Aorta (tissue), 5 donors: ENCODE measurements at regions not wholly inside any gene's neighbourhood (a gene's known extent, or its start where the extent isn't known, plus 50 kb on each side); places are given as distances from the start of the nearest gene placed in this dataset.

Source experiments
- ATAC-seq: fragments of 200-7000 bp; cut with Tn5 transposase; one replicate; pipeline ENCODE4 v1.9.1; 2022; ENCODE audit warnings: moderate library complexity; ENCODE audit not compliant: low FRiP score
- DNase-seq, 2 donors: peaks; one replicate each; pipeline ENCODE4 v3.0.0-alpha.2; 2020
- H3K27ac ChIP-seq, 2 donors: one replicate each; pipeline ENCODE4 v1.5.1; 2013; ENCODE audit warnings: low read length in 2 of 2, mild to moderate bottlenecking in 2 of 2, moderate library complexity in 2 of 2, control low read depth in 1 of 2, inconsistent platforms in 1 of 2, low read depth in 1 of 2
- H3K27me3 ChIP-seq, 2 donors: one replicate each; pipeline ENCODE4 v1.6.1; 2013; ENCODE audit warnings: control low read depth in 1 of 2, low read length in 1 of 2, mild to moderate bottlenecking in 1 of 2, moderate library complexity in 1 of 2; ENCODE audit not compliant: insufficient read depth in 2 of 2, control insufficient read depth in 1 of 2
- H3K36me3 ChIP-seq, 2 donors: one replicate each; pipeline ENCODE4 v1.6.1; 2013; ENCODE audit warnings: control low read depth in 1 of 2, low read length in 1 of 2, mild to moderate bottlenecking in 1 of 2; ENCODE audit not compliant: insufficient read depth in 2 of 2, control insufficient read depth in 1 of 2
- H3K4me1 ChIP-seq, 2 donors: one replicate each; pipeline ENCODE4 v1.6.1; 2013; ENCODE audit warnings: low read length in 2 of 2, control low read depth in 1 of 2, mild to moderate bottlenecking in 1 of 2, moderate library complexity in 1 of 2; ENCODE audit not compliant: insufficient read depth in 2 of 2, control insufficient read depth in 1 of 2
- H3K4me3 ChIP-seq, 2 donors: one replicate each; pipeline ENCODE4 v1.5.1; 2013; ENCODE audit warnings: low read length in 2 of 2, control low read depth in 1 of 2, mild to moderate bottlenecking in 1 of 2
- H3K9me3 ChIP-seq: one replicate; pipeline ENCODE4 v1.6.1; 2013; ENCODE audit warnings: mild to moderate bottlenecking, low read length; ENCODE audit not compliant: control insufficient read depth
- WGBS, 2 donors: extraction: QIAGEN DNeasy Blood & Tissue Kit; methylation state at CpG; one replicate each; pipeline ENCODE4 v1.1.7; 2013; 5-methylcytosine and 5-hydroxymethylcytosine counted together
- intact Hi-C, 2 donors: fragments of 100-400 bp; cut with DNase I; formaldehyde crosslinking; loops; one replicate each; pipeline versions ENCODE4 v1.14.2 to v1.15.0; 2022
- donor health status: healthy with polysubstance abuse.
- donor health status: Bipolar disorder and iron deficiency.
- donor health status: DM: no; HTN: no; CAD: no.
- donor health status: DM: no; HTN: no; CAD: no.
- donor health status: DM: yes; HTN: yes; CAD: no.

DNA sequence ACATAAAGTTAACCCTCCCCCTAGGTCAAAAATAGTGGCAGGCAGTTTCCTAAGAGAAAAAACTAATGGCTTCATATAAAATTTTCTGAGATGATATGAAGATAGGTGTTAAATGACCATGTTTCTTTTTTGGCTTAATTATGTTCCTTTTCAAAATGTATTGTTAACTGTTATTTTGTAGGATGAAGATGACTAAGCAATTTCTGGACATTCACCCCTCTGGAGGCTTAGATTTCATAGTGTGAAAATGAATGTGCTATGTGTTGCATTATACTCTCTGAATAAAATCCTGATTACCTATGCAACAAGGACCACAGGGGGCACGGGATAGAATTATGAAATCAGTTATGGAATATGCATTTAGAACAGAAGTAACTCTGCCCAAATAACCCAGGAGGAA is 233.5 kb downstream of the MRPS30 start:
- intact Hi-C loops: no loop called here
- H3K4me3 ChIP-seq: no peak overlapping the region
- H3K27me3 ChIP-seq: no peaks in the 10 kb centered on the region
- no peak for DNase-seq
- WGBS, 2 donors: 64 to 72% methylated on average over 1 of the region's 1 CpG
- H3K27ac ChIP-seq: no peak overlapping the region
- H3K9me3 ChIP-seq: no peaks in the 10 kb centered on the region
- no peak for ATAC-seq
- no peaks in the 10 kb centered on the region for H3K4me1 ChIP-seq
- no peaks in the 10 kb centered on the region for H3K36me3 ChIP-seq

DNA sequence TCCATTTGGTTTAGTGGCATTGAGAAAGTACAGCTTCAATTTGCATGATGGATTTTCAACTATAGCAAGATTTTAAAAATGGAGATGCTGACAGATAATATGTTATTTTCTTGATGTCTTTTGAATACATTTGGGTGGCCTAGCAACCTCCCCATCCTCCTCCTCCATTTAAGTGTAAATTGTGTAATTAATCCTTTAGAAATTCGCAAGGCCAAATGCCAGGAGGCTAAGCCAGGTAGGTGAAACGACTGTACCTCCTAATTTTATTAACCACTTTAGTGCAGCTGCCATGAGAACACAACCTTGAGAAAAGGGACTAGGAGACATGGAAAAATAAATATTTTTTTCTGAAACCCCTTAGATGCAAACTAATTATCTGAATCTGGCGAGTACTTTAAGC is 248.8 kb downstream of the MRPS30 start:
- DNase-seq (no peak), ATAC-seq (no peak)
- no peak overlapping the region for H3K4me3 ChIP-seq
- intact Hi-C loops: no loop called here
- H3K9me3 ChIP-seq: no peaks in the 10 kb centered on the region
- H3K27me3 ChIP-seq: no peaks in the 10 kb centered on the region
- H3K36me3 ChIP-seq: no peaks in the 10 kb centered on the region
- no peak overlapping the region for H3K27ac ChIP-seq
- no peaks in the 10 kb centered on the region for H3K4me1 ChIP-seq
- 24 to 37% methylated on average over 3 of the region's 3 CpGs for WGBS, 2 donors

DNA sequence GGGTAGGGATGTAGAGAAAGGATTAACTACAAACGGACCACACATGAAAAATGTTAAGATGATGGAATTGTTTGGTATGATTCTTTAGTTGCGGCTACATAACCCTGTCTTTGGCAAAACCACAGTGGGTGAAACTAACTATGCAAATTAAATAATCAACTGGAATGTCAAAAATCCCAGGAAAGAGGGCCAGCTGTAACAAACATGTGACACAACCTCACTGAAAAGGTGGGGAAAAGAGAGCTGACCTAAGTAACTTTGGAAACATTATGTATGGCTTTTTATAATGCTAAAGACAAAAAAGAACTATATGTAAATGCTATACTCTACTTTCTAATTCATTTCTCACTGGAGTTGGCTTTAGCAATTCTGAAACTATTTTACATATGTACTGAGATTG is 252.0 kb downstream of the MRPS30 start:
- H3K36me3 ChIP-seq: no peaks in the 10 kb centered on the region
- H3K27me3 ChIP-seq: no peaks in the 10 kb centered on the region
- WGBS, 2 donors: 34 to 35% methylated on average over 2 of the region's 2 CpGs
- H3K4me1 ChIP-seq: no peaks in the 10 kb centered on the region
- H3K9me3 ChIP-seq: no peaks in the 10 kb centered on the region
- H3K4me3 ChIP-seq: no peak overlapping the region
- no peak overlapping the region for H3K27ac ChIP-seq
- no peak for ATAC-seq
- no peak for DNase-seq
- intact Hi-C loops: no loop called here

DNA sequence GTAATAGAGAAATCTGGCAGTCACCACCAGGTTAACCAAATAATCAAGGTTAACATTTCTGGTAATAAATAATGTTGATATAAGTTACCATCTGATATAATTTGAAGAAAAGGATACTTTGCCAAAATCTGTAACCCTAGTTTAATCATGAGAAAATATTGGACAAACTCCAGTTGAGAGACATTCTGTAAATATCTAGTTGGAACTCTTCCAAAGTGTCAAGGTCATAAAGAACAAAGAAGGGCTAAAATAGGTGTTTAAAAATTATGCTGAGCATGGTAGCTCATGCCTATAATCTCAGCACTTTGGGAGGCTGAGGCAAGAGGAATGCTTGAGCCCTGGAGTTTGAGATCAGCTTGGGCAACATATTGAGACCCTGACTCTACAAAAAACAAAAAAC is 253.3 kb downstream of the MRPS30 start:
- no peak for ATAC-seq
- Histone ChIP-seq H3K9me3 (no peaks in the 10 kb centered on the region), H3K27me3 (no peaks in the 10 kb centered on the region), H3K4me1 (no peaks in the 10 kb centered on the region), H3K4me3 (no peak overlapping the region), H3K27ac (no peak overlapping the region), H3K36me3 (no peaks in the 10 kb centered on the region)
- no peak for DNase-seq
- intact Hi-C loops: no loop called here

DNA sequence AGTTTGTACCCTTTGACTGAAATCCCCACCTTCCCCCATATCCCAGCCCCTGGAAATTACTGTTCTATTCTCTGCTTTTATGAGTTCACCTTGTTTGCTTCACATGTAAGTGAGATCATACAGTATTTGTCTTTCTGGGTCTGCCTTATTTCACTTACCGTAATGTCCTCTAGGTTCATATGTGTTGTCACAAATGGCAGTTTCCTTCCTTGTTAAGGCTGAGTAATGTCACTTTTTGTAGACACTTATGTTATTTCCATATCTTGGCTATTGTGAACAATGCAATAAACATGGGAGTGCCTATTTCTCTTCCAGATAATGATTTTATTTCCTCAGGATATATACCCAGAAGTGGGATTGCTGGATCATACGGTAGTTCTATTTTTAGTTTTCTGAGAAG is 272.3 kb downstream of the MRPS30 start:
- no peaks in the 10 kb centered on the region for H3K4me1 ChIP-seq
- DNase-seq (no peak), ATAC-seq (no peak)
- 74 to 78% methylated on average over 2 of the region's 2 CpGs for WGBS, 2 donors
- intact Hi-C loops: no loop called here
- H3K4me3 ChIP-seq: no peak overlapping the region
- H3K36me3 ChIP-seq: no peaks in the 10 kb centered on the region
- no peak overlapping the region for H3K27ac ChIP-seq
- H3K9me3 ChIP-seq: no peaks in the 10 kb centered on the region
- H3K27me3 ChIP-seq: no peaks in the 10 kb centered on the region

DNA sequence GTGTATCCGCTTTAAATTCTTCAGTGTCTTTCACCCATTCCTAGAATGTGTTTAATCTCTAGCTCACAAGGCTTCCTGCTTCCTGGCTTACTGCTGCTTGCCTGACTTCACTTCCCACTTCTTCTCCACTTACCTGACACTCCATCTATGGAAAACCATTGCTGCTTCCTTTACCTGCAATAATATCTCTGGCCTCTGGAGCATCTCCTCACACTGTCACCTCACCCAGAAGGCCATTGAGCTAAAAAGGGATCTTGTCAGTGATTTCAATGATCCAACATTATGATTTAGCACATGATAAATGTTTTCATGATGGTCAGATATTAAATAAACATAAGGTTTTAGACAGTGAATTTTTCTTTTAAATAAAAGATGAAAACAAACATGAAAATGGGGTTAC is 281.1 kb downstream of the MRPS30 start:
- Histone ChIP-seq H3K4me1 (no peaks in the 10 kb centered on the region), H3K4me3 (no peak overlapping the region), H3K9me3 (no peaks in the 10 kb centered on the region), H3K36me3 (no peaks in the 10 kb centered on the region), H3K27me3 (no peaks in the 10 kb centered on the region), H3K27ac (no peak overlapping the region)
- 89 to 94% methylated on average over 1 of the region's 1 CpG for WGBS, 2 donors
- no peak for ATAC-seq
- intact Hi-C loops: no loop called here
- DNase-seq: no peak

DNA sequence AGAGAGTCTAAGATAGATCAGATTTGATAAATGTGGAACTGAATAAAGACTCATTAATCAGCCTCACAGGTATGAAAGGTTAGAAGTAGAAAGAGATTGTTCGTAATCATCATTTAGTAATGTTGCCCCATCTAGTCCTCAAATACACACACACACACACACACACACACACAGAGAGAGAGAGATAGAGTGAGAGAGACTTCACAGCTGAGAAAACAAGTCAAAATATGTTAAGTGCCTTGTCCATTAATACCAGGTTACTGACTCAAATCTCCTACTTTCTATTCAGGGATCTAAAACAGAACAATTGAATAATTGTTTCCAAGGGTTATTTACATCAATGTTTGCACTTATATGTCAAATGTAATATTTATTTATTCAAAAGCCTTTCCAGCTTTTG is 284.6 kb downstream of the MRPS30 start:
- DNase-seq: no peak
- Histone ChIP-seq H3K27ac (no peak overlapping the region), H3K27me3 (no peaks in the 10 kb centered on the region), H3K4me3 (no peak overlapping the region), H3K4me1 (no peaks in the 10 kb centered on the region), H3K9me3 (no peaks in the 10 kb centered on the region), H3K36me3 (no peaks in the 10 kb centered on the region)
- intact Hi-C loops: no loop called here
- 45 to 47% methylated on average over 1 of the region's 1 CpG for WGBS, 2 donors
- ATAC-seq: no peak

DNA sequence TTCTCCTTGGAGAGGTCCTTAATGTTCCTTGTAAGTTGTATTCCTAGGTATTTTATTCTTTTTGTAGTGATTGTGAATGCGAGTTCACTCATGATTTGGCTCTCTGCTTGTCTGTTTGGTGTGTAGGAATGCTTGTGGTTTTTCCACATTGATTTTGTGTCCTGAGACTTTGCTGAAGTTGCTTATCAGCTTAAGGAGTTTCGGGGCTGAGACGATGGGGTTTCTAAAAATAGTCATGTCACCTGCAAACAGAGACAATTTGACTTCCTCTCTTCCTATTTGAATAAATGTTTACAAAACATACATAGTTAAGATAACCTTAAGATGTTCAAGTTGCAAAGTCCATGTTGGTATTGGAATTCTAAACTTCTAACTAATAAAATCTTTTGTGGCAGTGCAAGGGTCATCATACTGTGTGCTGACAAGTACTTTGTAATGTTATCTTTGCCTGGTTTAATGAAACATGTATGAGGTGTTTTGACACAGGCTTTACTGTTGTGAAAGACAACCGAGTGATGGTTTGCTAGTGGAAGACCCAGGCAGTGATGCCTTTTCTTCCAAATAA is 286.2 kb downstream of the MRPS30 start:
- H3K27ac ChIP-seq: no peak overlapping the region
- 42 to 54% methylated on average over 4 of the region's 4 CpGs for WGBS, 2 donors
- no peak for DNase-seq
- ATAC-seq: no peak
- no peaks in the 10 kb centered on the region for H3K36me3 ChIP-seq
- H3K4me3 ChIP-seq: no peak overlapping the region
- no peaks in the 10 kb centered on the region for H3K9me3 ChIP-seq
- no peaks in the 10 kb centered on the region for H3K4me1 ChIP-seq
- intact Hi-C loops: no loop called here
- no peaks in the 10 kb centered on the region for H3K27me3 ChIP-seq

DNA sequence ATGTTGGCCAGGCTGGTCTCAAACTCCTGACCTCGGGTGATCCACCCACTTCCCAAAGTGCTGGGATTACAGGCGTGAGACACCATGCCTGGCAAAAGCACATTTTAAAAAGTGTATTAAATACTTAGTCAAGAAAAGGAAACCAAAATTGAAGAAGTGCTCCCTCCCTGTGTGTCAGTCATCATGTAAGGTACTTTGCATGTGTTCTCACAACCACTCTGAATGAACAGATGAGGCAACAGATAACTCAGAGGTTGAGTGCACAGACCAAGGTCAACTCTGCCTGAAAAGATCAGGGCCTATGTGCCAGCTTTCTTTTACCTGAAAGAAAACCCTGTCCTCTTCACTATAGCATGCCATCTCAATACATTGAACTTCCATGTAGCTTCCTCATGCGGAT is 289.7 kb downstream of the MRPS30 start:
- Histone ChIP-seq H3K27me3 (no peaks in the 10 kb centered on the region), H3K4me1 (no peaks in the 10 kb centered on the region), H3K36me3 (no peaks in the 10 kb centered on the region), H3K4me3 (no peak overlapping the region), H3K9me3 (peaks cover 2% of the 10 kb centered on the region), H3K27ac (no peak overlapping the region)
- intact Hi-C loops: no loop called here
- no peak for DNase-seq
- no peak for ATAC-seq
- 75 to 83% methylated on average over 3 of the region's 3 CpGs for WGBS, 2 donors
